ENCODE measurements at regions not wholly inside any gene's neighbourhood (a gene's known extent, or its start where the extent isn't known, plus 50 kb on each side); places are given as distances from the start of the nearest gene placed in this dataset.

GRCh38 chr1:232441036-232441411, 188.9 kb downstream of the SIPA1L2 start:
- H3K9me3 Mint-ChIP-seq, result no peaks in the 10 kb centered on the region
- TF ChIP-seq, protein P1, sequence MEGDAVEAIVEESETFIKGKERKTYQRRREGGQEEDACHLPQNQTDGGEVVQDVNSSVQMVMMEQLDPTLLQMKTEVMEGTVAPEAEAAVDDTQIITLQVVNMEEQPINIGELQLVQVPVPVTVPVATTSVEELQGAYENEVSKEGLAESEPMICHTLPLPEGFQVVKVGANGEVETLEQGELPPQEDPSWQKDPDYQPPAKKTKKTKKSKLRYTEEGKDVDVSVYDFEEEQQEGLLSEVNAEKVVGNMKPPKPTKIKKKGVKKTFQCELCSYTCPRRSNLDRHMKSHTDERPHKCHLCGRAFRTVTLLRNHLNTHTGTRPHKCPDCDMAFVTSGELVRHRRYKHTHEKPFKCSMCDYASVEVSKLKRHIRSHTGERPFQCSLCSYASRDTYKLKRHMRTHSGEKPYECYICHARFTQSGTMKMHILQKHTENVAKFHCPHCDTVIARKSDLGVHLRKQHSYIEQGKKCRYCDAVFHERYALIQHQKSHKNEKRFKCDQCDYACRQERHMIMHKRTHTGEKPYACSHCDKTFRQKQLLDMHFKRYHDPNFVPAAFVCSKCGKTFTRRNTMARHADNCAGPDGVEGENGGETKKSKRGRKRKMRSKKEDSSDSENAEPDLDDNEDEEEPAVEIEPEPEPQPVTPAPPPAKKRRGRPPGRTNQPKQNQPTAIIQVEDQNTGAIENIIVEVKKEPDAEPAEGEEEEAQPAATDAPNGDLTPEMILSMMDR (conservative IDR thresholded peaks at IDR 0.05), result no peak
- H3K36me3 Mint-ChIP-seq, result peaks cover 42% of the 10 kb centered on the region
- H3K4me1 Mint-ChIP-seq (ENCODE audit: unreplicated experiment), result peaks cover 30% of the 10 kb centered on the region
- no peak overlapping the region for H3K27ac Mint-ChIP-seq
- no peak for DNase-seq (ENCODE audit: extremely low spot score, unreplicated experiment)
- H3K27me3 Mint-ChIP-seq, result no peaks in the 10 kb centered on the region
- H3K4me3 Mint-ChIP-seq, result no peak overlapping the region

DNA sequence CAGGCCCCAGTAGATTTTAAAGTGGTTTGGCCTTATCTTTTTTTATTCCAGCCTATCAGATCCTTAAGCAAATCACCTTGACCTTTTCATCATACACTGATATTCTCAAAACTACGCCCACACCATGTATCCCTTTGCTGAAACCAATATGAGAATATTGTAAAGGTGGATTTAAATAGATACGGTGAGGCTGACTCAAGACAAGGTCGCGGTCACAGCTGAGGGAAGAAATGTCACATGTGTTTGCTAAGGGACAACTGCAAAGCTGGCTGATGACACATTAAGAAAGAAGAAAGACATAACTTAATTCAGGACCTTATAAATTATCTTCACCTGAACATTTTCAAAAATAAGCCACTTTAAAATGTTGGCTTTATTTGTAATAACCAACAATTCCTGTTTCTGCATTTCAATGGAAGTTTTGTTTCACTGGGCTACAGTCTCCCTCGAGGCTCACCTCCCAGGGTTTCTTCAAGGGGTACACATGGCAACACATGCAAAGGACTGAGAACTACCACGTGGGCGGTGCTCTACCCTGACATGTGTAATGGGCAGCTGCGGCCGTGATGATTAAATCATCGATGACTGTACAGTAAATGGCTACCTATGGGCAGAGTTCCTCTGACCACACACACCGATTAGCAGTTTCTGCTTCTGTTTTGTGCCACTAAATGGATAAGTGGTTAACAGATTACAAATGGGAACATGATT, 189.5 kb downstream of the SIPA1L2 start:
- Mint-ChIP-seq H3K4me3 (no peak overlapping the region), H3K36me3 (peaks cover 47% of the 10 kb centered on the region), H3K27me3 (no peaks in the 10 kb centered on the region), H3K9me3 (no peaks in the 10 kb centered on the region), H3K27ac (no peak overlapping the region), H3K4me1 (ENCODE audit: unreplicated experiment) (peaks cover 35% of the 10 kb centered on the region)
- TF ChIP-seq, protein P1 (conservative IDR thresholded peaks at IDR 0.05), result no peak
- no peak for DNase-seq (ENCODE audit: extremely low spot score, unreplicated experiment)

GRCh38 chr1:232439011-232439410, 190.9 kb downstream of the SIPA1L2 start:
- H3K27ac Mint-ChIP-seq, result no peak overlapping the region
- no peaks in the 10 kb centered on the region for H3K9me3 Mint-ChIP-seq
- no peak overlapping the region for H3K4me3 Mint-ChIP-seq
- H3K36me3 Mint-ChIP-seq, result peaks cover 61% of the 10 kb centered on the region
- no peak for DNase-seq (ENCODE audit: extremely low spot score, unreplicated experiment)
- TF ChIP-seq, protein P1 (conservative IDR thresholded peaks at IDR 0.05), result no peak
- H3K27me3 Mint-ChIP-seq, result no peaks in the 10 kb centered on the region
- H3K4me1 Mint-ChIP-seq (ENCODE audit: unreplicated experiment), result peaks cover 44% of the 10 kb centered on the region

GRCh38 chr1:232438476-232438875, 191.5 kb downstream of the SIPA1L2 start:
- DNase-seq (ENCODE audit: extremely low spot score, unreplicated experiment), result no peak
- Mint-ChIP-seq H3K27ac (no peak overlapping the region), H3K4me1 (ENCODE audit: unreplicated experiment) (peaks cover 41% of the 10 kb centered on the region), H3K4me3 (no peak overlapping the region), H3K27me3 (no peaks in the 10 kb centered on the region), H3K9me3 (no peaks in the 10 kb centered on the region), H3K36me3 (peaks cover 64% of the 10 kb centered on the region)
- TF ChIP-seq, protein P1 (conservative IDR thresholded peaks at IDR 0.05), result no peak

GRCh38 chr1:232437510-232437909, 192.4 kb downstream of the SIPA1L2 start:
- no peak for DNase-seq (ENCODE audit: extremely low spot score, unreplicated experiment)
- peaks cover 35% of the 10 kb centered on the region for H3K4me1 Mint-ChIP-seq (ENCODE audit: unreplicated experiment)
- H3K27ac Mint-ChIP-seq, result no peak overlapping the region
- TF ChIP-seq, protein P1 (conservative IDR thresholded peaks at IDR 0.05), result no peak
- no peak overlapping the region for H3K4me3 Mint-ChIP-seq
- no peaks in the 10 kb centered on the region for H3K9me3 Mint-ChIP-seq
- H3K27me3 Mint-ChIP-seq, result no peaks in the 10 kb centered on the region
- H3K36me3 Mint-ChIP-seq, result peaks cover 69% of the 10 kb centered on the region
